AML-193 (cell line): ENCODE measurements at regions not wholly inside any gene's neighbourhood (a gene's known extent, or its start where the extent isn't known, plus 50 kb on each side); places are given as distances from the start of the nearest gene placed in this dataset.

Source experiments
- DNase-seq, 2 experiments: peaks; one replicate each; lab custom pipeline; 2025; lab: John Stamatoyannopoulos, UW

GRCh38 chr9:74218385-74219063, 278.6 kb upstream of the RORB start:
- no peak for DNase-seq

DNA sequence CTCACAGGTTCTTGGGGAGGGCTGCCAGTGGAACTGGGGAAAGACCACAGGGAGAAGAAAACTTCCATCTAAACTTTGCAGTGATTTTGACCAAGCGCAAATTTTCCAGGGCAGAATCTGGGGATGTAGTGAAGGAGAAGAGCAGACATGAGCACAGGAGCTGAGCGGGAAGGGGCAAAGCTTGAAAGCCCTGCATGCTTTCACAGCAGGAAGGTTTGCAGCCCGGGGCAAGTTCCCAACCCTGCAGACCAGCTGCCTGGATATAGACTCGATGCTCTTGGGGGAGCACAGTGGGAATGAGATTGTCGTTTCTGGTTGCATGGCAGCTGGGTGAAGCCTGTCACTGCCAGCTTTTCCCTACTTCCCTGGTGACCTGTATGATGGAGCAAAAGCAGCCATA, 276.8 kb upstream of the RORB start:
- no peak for DNase-seq

DNA sequence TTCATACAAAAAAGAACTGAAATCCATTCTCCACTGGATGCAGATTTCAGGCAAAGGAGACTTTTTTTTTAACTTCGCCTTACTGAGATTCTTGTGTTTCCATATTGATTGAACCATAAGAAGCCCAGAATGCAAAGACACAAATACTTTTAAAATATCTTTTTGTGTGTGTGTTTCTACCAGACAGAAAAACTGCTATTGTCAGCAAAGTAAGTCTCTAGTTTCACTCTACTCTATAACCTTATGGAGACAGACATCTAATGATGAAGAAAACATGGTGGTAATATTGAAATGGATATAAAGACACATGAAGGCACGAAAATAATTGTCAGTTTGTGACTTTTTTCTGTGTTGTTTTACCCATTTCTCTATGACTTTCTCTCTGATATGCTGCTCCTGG, 260.3 kb upstream of the RORB start:
- DNase-seq, result no peak

- no peak for DNase-seq
Observed at GRCh38 chr9:74245866-74246497, 251.2 kb upstream of the RORB start.

DNA sequence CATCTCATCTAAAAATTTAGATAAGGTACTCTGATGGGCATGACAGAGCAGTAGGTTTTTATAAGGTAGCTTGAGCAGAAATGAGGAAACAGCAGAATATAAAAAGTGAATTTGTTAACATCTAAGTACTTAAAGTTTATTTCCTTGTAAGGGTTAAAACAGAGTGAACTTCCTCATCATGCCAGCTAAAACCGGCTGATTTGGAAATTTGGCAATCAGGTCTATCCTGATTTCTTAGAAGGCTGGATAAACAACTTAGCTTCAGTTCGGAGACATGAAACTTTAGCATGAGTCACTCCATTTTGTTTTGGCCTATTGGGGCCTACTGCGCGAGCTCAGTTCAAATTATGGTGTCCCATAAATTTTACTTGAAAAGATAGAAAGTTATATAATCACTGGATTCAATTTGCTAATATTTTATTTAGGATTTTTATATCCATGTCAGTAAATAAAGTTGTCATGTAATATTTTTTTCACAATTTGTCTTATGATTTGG, 241.6 kb upstream of the RORB start:
- DNase-seq, result no peak

DNA sequence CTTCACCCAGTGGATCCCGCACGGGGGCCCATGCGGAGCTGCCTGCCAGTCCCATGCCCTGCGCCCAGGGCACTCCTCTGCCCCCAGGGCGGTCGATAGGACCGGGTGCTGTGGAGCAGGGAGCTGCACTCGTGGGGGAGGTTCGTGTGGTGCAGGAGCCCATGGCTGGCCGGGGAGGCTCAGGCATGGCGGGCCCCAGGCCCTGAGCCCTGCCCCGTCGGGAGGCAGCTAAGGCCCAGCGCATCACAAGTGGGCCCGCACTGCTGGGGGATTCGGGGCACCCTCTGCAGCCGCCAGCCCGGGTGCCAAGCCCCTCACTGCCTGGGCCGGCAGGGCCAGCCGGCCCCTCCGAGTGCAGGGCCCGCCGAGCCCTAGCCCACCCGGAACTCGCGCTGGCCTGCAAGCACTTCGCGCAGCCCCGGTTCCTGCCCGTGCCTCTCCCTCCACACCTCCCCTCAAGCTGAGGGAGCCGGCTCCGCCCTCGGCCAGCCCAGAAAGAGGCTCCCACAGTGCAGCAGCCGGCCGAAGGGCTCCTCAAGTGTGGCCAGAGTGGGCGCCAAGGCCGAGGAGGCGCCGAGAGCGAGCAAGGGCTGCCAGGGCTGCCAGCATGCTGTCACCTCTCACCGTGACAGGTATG, 221.1 kb upstream of the RORB start:
- DNase-seq, result no peak

DNA sequence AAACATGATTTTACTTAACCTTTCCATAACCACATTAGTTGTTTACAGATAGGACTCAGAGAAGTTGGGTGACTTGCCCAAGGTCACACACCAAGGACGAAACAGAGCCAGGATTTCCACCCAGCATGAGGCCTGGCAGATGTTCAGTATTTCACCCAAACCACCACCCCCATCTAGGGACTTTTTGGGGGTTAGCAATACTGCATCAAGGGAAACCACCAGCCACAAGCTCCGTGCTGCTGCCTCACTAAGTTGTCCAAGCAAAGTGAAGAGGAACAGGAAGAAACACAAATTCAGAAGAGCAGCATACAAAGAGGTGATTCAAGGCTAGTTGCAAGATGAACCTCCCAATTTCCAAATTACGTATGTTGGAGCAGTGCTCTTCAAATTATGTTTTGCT, 219.6 kb upstream of the RORB start:
- no peak for DNase-seq

- no peak for DNase-seq
Observed at GRCh38 chr9:74281674-74282073, 215.5 kb upstream of the RORB start.

DNA sequence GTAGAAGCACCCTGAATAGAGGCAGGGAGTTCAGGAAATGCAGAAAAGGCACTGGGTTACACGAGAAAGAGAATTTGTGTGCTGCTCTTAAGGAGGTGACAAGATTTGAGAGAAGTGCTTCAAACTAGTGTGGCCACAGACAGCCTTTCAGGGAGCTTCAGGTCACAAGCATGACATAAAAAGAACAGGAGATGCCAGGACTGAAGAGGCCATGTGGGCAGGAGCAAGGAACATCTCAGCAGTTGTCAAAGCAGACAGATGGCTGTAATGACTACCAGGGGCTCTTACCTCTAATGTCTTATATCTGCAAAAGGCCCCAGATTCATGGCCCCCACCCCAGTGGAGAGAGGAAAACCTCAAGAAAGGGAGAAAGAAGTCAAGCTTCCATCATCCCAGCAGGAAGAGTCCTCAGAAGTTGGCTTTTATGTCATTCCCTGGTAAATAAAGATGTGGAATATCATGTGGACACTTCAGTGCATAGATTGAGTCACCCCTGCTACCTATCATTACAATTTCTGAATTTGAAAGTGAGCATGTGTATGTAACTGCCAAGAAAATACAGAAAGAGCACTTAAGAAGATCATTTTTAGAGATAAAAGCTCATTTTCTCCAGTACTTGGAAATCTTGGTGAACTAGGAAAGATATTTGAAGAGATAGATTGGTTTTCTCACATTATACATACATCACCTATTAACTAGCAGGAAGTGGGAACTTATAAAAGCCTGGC, 214.4 kb upstream of the RORB start:
- no peak for DNase-seq

- no peak for DNase-seq
Observed at GRCh38 chr9:74284581-74285450, 212.3 kb upstream of the RORB start.

GRCh38 chr9:74293479-74293878, 203.7 kb upstream of the RORB start:
- no peak for DNase-seq

- no peak for DNase-seq
Observed at GRCh38 chr9:74303945-74304344, 193.2 kb upstream of the RORB start.

- no peak for DNase-seq
Observed at GRCh38 chr9:74304598-74304997, 192.5 kb upstream of the RORB start.

- no peak for DNase-seq
Observed at GRCh38 chr9:74309654-74310053, 187.5 kb upstream of the RORB start.

- no peak for DNase-seq
Observed at GRCh38 chr9:74317235-74317634, 179.9 kb upstream of the RORB start.

DNA sequence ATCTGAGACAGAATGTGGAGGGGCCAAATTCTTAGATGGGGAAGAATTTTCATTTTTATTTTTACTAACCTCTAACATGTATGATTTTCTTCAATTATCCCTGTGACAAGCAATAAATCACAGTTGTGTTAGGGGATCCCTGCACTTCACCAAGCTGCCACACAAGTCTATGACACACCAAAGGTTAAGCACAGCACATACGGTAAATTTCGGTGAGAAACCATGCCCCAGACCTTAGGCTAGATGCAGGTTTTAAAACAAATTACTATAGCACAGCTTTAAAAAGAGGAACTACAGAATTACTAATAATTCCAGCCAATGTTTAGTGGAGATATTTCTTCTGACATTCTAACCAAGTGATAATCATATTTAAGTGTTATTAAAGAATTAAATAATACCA, 175.7 kb upstream of the RORB start:
- no peak for DNase-seq

DNA sequence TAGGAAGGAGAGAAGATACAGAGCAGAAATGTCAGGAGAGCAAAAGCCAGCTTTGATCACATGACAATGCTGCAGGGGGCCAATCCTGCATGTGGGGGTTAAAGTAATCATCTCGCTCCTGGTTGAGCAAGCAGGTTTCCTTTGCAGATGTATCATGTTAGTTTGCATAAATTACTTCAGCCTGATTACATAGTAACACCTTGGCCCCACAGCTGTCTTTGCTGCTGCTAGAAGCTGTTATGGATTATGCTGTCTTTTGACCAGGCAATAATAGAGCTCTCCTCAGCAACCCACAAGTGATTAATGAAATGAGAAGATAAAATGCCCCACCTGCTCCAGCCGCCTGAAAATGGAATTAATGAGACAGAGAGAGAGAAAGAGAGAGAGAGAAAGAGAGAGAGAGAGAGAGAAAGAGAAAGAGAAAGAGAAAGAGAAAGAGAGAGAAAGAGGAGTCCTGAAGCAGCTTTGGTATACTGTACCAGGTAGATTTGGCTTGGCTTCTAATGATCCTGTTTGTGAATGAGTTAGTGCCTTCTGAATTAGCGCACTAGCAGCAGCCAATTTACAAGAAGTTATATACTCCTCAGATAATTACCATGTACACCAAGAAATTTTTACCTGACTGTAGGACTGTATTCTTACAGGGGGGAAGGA, 174.3 kb upstream of the RORB start:
- no peak for DNase-seq

- DNase-seq, result no peak
Observed at GRCh38 chr9:74330487-74331214, 166.5 kb upstream of the RORB start.

- DNase-seq, result no peak
Observed at GRCh38 chr9:74331607-74332006, 165.5 kb upstream of the RORB start.

GRCh38 chr9:74333384-74334032, 163.6 kb upstream of the RORB start:
- no peak for DNase-seq
